GM23248 (cell line): ENCODE measurements at regions not wholly inside any gene's neighbourhood (a gene's known extent, or its start where the extent isn't known, plus 50 kb on each side); places are given as distances from the start of the nearest gene placed in this dataset.

ENCODE experiments used
- DNase-seq: peaks from one replicate; pipeline ENCODE4 v3.0.0-alpha.2; 2015
- H2AFZ ChIP-seq: fragments of 200-600 bp; sonication (generic); 2 replicates; pipeline ENCODE4 v1.6.1; 2016; ENCODE audit warnings: antibody characterized with exemption
- H3F3A ChIP-seq: fragments of 200-600 bp; sonication (generic); 2 replicates; pipeline ENCODE4 v1.6.1; 2016; ENCODE audit warnings: mild to moderate bottlenecking, antibody characterized with exemption, mixed run types; ENCODE audit not compliant: insufficient read depth
- H3K27ac ChIP-seq: fragments of 200-600 bp; sonication (generic); 2 replicates; pipeline ENCODE4 v1.5.1; 2016; ENCODE audit warnings: mild to moderate bottlenecking
- H3K27me3 ChIP-seq: fragments of 200-600 bp; sonication (generic); replicated peaks from 2 replicates; pipeline ENCODE4 v1.6.1; 2016; ENCODE audit warnings: mild to moderate bottlenecking; ENCODE audit not compliant: insufficient read depth
- H3K36me3 ChIP-seq: fragments of 200-600 bp; sonication (generic); 2 replicates; pipeline ENCODE4 v1.6.1; 2016; ENCODE audit warnings: low read depth, mild to moderate bottlenecking
- H3K4me1 ChIP-seq: fragments of 200-600 bp; sonication (generic); 2 replicates; pipeline ENCODE4 v1.6.1; 2016; ENCODE audit warnings: mild to moderate bottlenecking; ENCODE audit not compliant: insufficient read depth
- H3K4me2 ChIP-seq: fragments of 200-600 bp; sonication (generic); one replicate; pipeline ENCODE4 v1.6.1; 2016; ENCODE audit warnings: mild to moderate bottlenecking; ENCODE audit not compliant: unreplicated experiment
- H3K4me3 ChIP-seq: fragments of 200-600 bp; sonication (generic); 2 replicates; pipeline ENCODE4 v1.5.1; 2016; ENCODE audit warnings: mild to moderate bottlenecking
- H3K79me2 ChIP-seq: fragments of 200-600 bp; sonication (generic); 2 replicates; pipeline ENCODE4 v1.6.1; 2016; ENCODE audit warnings: mild to moderate bottlenecking; ENCODE audit not compliant: insufficient read depth
- H3K9ac ChIP-seq: fragments of 200-600 bp; sonication (generic); 2 replicates; pipeline ENCODE4 v1.6.1; 2016; ENCODE audit warnings: mild to moderate bottlenecking
- H3K9me2 ChIP-seq: fragments of 200-600 bp; sonication (generic); 2 replicates; pipeline ENCODE4 v1.6.1; 2016; ENCODE audit warnings: mixed run types, mild to moderate bottlenecking, moderate library complexity; ENCODE audit not compliant: insufficient read depth
- H3K9me3 ChIP-seq: fragments of 200-600 bp; sonication (generic); one replicate; pipeline ENCODE4 v1.6.1; 2017; ENCODE audit warnings: low read depth
- H4K20me1 ChIP-seq: fragments of 200-600 bp; sonication (generic); 2 replicates; pipeline ENCODE4 v1.6.0; 2016; ENCODE audit not compliant: insufficient read depth
- EZH2 ChIP-seq: fragments of 200-600 bp; sonication (generic); IDR thresholded peaks from 2 replicates; pipeline ENCODE4 v1.6.1; 2018; ENCODE audit warnings: antibody characterized with exemption, mild to moderate bottlenecking; ENCODE audit not compliant: insufficient read depth, poor library complexity, severe bottlenecking
- EZH2phosphoT487 ChIP-seq: fragments of 200-600 bp; sonication (generic); IDR thresholded peaks from 2 replicates; pipeline ENCODE4 v1.6.1; 2018; ENCODE audit warnings: antibody characterized with exemption, moderate library complexity, mild to moderate bottlenecking, low read depth; ENCODE audit not compliant: insufficient read depth
- WGBS, 2 experiments: methylation state at CpG; one replicate each; pipeline ENCODE4 v1.1.6; 2015 to 2017; ENCODE audit warnings: low lambda C conversion rate in 2 of 2, low coverage in 1 of 2; ENCODE audit errors: missing lambda C conversion rate in 2 of 2; 5-methylcytosine and 5-hydroxymethylcytosine counted together
- in situ Hi-C: fragments of 300-500 bp; cut with MboI; formaldehyde crosslinking; loops from 2 replicates; pipeline ENCODE4 v1.15.0; 2020

GRCh38 chr13:83577183-83577582, 305.1 kb downstream of the SLITRK1 start:
- Histone ChIP-seq H3K79me2 (no peaks in the 10 kb centered on the region), H4K20me1 (no peaks in the 10 kb centered on the region), H3K27ac (no peak overlapping the region), H3K4me1 (no peaks in the 10 kb centered on the region), H3K9me3 (no peaks in the 10 kb centered on the region), H2AFZ (no peak overlapping the region), H3K4me3 (no peak overlapping the region), H3K9me2 (no peaks in the 10 kb centered on the region), H3K4me2 (no peak overlapping the region), H3F3A (no peaks in the 10 kb centered on the region), H3K27me3 (no peaks in the 10 kb centered on the region), H3K9ac (no peak overlapping the region), H3K36me3 (no peaks in the 10 kb centered on the region)
- no peak for DNase-seq
- 88 to 89% methylated on average over 2 of the region's 2 CpGs for WGBS, 2 experiments
- TF ChIP-seq EZH2phosphoT487 (no peak), EZH2 (no peak)
- in situ Hi-C loops, result no loop called here

GRCh38 chr13:83568019-83568418, 314.3 kb downstream of the SLITRK1 start:
- TF ChIP-seq EZH2 (no peak), EZH2phosphoT487 (no peak)
- H3K4me3 ChIP-seq, result no peak overlapping the region
- no peaks in the 10 kb centered on the region for H3F3A ChIP-seq
- H3K4me1 ChIP-seq, result no peaks in the 10 kb centered on the region
- H3K9me2 ChIP-seq, result no peaks in the 10 kb centered on the region
- no peaks in the 10 kb centered on the region for H3K36me3 ChIP-seq
- DNase-seq, result no peak
- no peak overlapping the region for H3K9ac ChIP-seq
- no peak overlapping the region for H3K27ac ChIP-seq
- 71 to 77% methylated on average over 3 of the region's 3 CpGs for WGBS, 2 experiments
- H3K79me2 ChIP-seq, result no peaks in the 10 kb centered on the region
- H2AFZ ChIP-seq, result no peak overlapping the region
- no peaks in the 10 kb centered on the region for H4K20me1 ChIP-seq
- no peaks in the 10 kb centered on the region for H3K27me3 ChIP-seq
- no peak overlapping the region for H3K4me2 ChIP-seq
- no peaks in the 10 kb centered on the region for H3K9me3 ChIP-seq
- in situ Hi-C loops, result no loop called here

GRCh38 chr13:83563499-83563898, 318.8 kb downstream of the SLITRK1 start:
- in situ Hi-C loops, result no loop called here
- 64 to 69% methylated on average over 5 of the region's 5 CpGs for WGBS, 2 experiments
- no peak for DNase-seq

GRCh38 chr13:83557845-83558244, 324.4 kb downstream of the SLITRK1 start:
- TF ChIP-seq EZH2, result no peak
- TF ChIP-seq EZH2phosphoT487, result no peak
- 73% methylated on average over 2 of the region's 2 CpGs for WGBS, 2 experiments
- no peaks in the 10 kb centered on the region for H3K9me2 ChIP-seq

More at GRCh38 chr13:83563499-83563898, 318.8 kb downstream of the SLITRK1 start:
- Histone ChIP-seq H3K27me3 (no peaks in the 10 kb centered on the region), H3K9me3 (no peaks in the 10 kb centered on the region), H3K79me2 (no peaks in the 10 kb centered on the region), H4K20me1 (no peaks in the 10 kb centered on the region), H3K36me3 (no peaks in the 10 kb centered on the region), H2AFZ (no peak overlapping the region), H3K4me2 (no peak overlapping the region), H3K27ac (no peak overlapping the region), H3K9ac (no peak overlapping the region), H3K4me1 (no peaks in the 10 kb centered on the region), H3K9me2 (no peaks in the 10 kb centered on the region), H3K4me3 (no peak overlapping the region), H3F3A (no peaks in the 10 kb centered on the region)
- TF ChIP-seq EZH2phosphoT487 (no peak), EZH2 (no peak)

GRCh38 chr13:83549671-83550070, 332.6 kb downstream of the SLITRK1 start:
- WGBS, 2 experiments, result 74 to 78% methylated on average over 1 of the region's 1 CpG
- Histone ChIP-seq H3K27ac (no peak overlapping the region), H3K9me3 (no peaks in the 10 kb centered on the region), H3K9ac (no peak overlapping the region), H3K79me2 (no peaks in the 10 kb centered on the region), H3K4me3 (no peak overlapping the region), H3K4me1 (no peaks in the 10 kb centered on the region), H3K27me3 (no peaks in the 10 kb centered on the region), H3K36me3 (no peaks in the 10 kb centered on the region), H3K9me2 (no peaks in the 10 kb centered on the region), H4K20me1 (no peaks in the 10 kb centered on the region), H3K4me2 (no peak overlapping the region), H2AFZ (no peak overlapping the region), H3F3A (no peaks in the 10 kb centered on the region)
- DNase-seq, result no peak
- TF ChIP-seq EZH2 (no peak), EZH2phosphoT487 (no peak)
- in situ Hi-C loops, result no loop called here

More at GRCh38 chr13:83557845-83558244, 324.4 kb downstream of the SLITRK1 start:
- Histone ChIP-seq H3K79me2 (no peaks in the 10 kb centered on the region), H2AFZ (no peak overlapping the region), H3K27ac (no peak overlapping the region), H3K36me3 (no peaks in the 10 kb centered on the region), H3F3A (no peaks in the 10 kb centered on the region), H3K4me3 (no peak overlapping the region), H4K20me1 (no peaks in the 10 kb centered on the region), H3K9me3 (no peaks in the 10 kb centered on the region), H3K9ac (no peak overlapping the region), H3K27me3 (no peaks in the 10 kb centered on the region), H3K4me1 (no peaks in the 10 kb centered on the region), H3K4me2 (no peak overlapping the region)
- in situ Hi-C loops, result no loop called here
- no peak for DNase-seq
